ENCODE measurements at regions not wholly inside any gene's neighbourhood (a gene's known extent, or its start where the extent isn't known, plus 50 kb on each side); places are given as distances from the start of the nearest gene placed in this dataset.

DNA sequence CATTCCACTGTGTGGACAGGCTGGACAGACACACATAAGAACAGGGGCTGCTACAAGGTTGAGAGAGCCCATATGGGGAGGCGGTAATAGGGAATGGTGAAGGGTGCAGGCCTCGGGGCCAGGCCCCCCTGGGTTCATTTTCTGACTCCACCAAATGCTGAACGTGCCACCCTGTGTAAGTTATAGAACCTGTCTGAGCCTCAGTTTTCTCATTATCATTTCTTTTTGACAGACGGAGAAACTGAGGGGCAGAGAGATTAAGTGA, 569.5 kb downstream of the PTPRU start:
- no peak for DNase-seq (ENCODE audit: low read depth)
- no peak overlapping the region for H3K4me3 ChIP-seq (ENCODE audit: low read depth, low read length)
- TF ChIP-seq, protein P1, sequence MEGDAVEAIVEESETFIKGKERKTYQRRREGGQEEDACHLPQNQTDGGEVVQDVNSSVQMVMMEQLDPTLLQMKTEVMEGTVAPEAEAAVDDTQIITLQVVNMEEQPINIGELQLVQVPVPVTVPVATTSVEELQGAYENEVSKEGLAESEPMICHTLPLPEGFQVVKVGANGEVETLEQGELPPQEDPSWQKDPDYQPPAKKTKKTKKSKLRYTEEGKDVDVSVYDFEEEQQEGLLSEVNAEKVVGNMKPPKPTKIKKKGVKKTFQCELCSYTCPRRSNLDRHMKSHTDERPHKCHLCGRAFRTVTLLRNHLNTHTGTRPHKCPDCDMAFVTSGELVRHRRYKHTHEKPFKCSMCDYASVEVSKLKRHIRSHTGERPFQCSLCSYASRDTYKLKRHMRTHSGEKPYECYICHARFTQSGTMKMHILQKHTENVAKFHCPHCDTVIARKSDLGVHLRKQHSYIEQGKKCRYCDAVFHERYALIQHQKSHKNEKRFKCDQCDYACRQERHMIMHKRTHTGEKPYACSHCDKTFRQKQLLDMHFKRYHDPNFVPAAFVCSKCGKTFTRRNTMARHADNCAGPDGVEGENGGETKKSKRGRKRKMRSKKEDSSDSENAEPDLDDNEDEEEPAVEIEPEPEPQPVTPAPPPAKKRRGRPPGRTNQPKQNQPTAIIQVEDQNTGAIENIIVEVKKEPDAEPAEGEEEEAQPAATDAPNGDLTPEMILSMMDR (IDR thresholded peaks at IDR 0.05; ENCODE audit: low read depth, low read length, missing control alignments): no peak

DNA sequence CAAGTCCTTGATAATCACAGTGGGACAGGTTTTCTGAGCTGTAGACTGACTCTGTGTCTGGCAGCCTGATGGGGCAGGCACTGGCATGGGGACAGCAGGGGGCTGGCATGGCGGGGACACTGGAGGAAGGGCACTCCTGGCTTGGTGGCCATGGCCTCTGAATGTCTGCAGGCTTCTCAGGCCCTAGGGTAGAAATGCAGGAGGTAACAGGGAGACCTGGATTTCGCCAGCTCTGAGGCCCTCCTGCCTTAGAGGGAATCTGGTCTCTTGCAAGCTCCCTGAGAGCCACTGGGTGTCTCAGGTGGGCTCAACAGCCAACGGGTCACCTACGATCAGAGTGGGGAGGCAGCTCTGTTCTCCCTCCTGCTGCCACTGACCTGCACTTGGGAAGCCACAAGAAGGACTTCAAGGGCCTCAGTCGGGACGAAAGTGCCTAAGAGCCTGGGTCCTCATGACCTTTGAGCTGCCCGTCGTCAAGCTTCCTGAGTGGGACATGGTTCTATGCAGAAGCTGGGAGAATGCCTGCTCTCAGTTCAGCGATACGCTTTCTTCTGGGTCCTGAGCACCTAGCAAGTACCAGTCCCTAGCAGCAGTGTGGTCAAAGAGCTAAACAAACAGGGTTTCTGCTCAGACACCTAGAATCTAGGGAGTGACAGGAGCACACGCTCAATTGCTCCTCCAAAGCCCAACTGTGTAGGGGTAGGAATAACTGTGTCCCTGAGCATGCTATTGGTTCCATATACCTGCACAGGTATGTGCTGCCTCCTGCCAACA, 569.0 kb downstream of the PTPRU start:
- no peak overlapping the region for H3K4me3 ChIP-seq (ENCODE audit: low read depth, low read length)
- TF ChIP-seq, protein P1 (IDR thresholded peaks at IDR 0.05; ENCODE audit: low read depth, low read length, missing control alignments): no peak
- no peak for DNase-seq (ENCODE audit: low read depth)

GRCh38 chr1:29804181-29804899, 568.0 kb downstream of the PTPRU start:
- no peak overlapping the region for H3K4me3 ChIP-seq (ENCODE audit: low read depth, low read length)
- TF ChIP-seq, protein P1 (IDR thresholded peaks at IDR 0.05; ENCODE audit: low read depth, low read length, missing control alignments): no peak
- no peak for DNase-seq (ENCODE audit: low read depth)

DNA sequence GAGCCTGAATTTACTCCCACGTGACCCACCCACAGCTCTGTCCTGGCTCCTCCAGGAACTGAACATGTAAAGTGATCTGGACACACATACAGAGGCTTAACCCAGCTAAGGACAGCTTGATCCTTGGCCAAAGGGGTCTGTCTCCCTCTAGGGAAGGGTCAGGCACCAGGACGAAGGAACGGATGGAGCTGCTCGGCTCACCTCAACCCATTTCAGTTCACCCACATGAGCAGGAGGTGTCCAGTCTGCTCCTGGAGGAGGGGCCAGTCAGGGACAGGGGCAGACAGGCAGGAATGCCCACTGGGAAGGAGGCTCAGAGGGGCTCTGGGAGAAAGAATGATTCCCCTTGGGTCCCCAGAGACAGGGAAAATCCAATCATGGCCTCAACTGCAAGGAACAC, 567.2 kb downstream of the PTPRU start:
- DNase-seq (ENCODE audit: low read depth): no peak
- no peak overlapping the region for H3K4me3 ChIP-seq (ENCODE audit: low read depth, low read length)
- TF ChIP-seq, protein P1 (IDR thresholded peaks at IDR 0.05; ENCODE audit: low read depth, low read length, missing control alignments): no peak

GRCh38 chr1:29802181-29803068, 566.1 kb downstream of the PTPRU start:
- DNase-seq (ENCODE audit: low read depth): no peak
- no peak overlapping the region for H3K4me3 ChIP-seq (ENCODE audit: low read depth, low read length)
- TF ChIP-seq, protein P1 (IDR thresholded peaks at IDR 0.05; ENCODE audit: low read depth, low read length, missing control alignments): no peak

- TF ChIP-seq, protein P1 (IDR thresholded peaks at IDR 0.05; ENCODE audit: low read depth, low read length, missing control alignments): no peak
- no peak overlapping the region for H3K4me3 ChIP-seq (ENCODE audit: low read depth, low read length)
- DNase-seq (ENCODE audit: low read depth): no peak
Observed at GRCh38 chr1:29801561-29801973, 565.2 kb downstream of the PTPRU start.
